Stimulated activated CD8-positive, alpha-beta memory T cell treated with anti-CD3 and anti-CD28 coated beads, Interleukin-15, amount 100 ng/mL, for 1 hour (primary cell): ENCODE measurements at regions not wholly inside any gene's neighbourhood (a gene's known extent, or its start where the extent isn't known, plus 50 kb on each side); places are given as distances from the start of the nearest gene placed in this dataset.

Experiments used
- DNase-seq: peaks from one replicate; pipeline ENCODE4 v3.0.0-alpha.2; 2020; ENCODE audit warnings: low read depth

- no peak for DNase-seq
These were observed 114.9 kb upstream of the FAM9B start for GRCh38 chrX:9148615-9149399.

GRCh38 chrX:9149501-9150245 is 115.7 kb upstream of the FAM9B start:
- DNase-seq: no peak

- DNase-seq: no peak
These were observed 117.9 kb upstream of the FAM9B start for GRCh38 chrX:9151772-9152307.

GRCh38 chrX:9153300-9153699 is 119.4 kb upstream of the FAM9B start:
- DNase-seq: no peak

GRCh38 chrX:9158611-9159010 is 124.7 kb upstream of the FAM9B start:
- DNase-seq: no peak

- no peak for DNase-seq
These were observed 126.9 kb upstream of the FAM9B start for GRCh38 chrX:9160698-9161329.

- DNase-seq: no peak
These were observed 128.8 kb upstream of the FAM9B start for GRCh38 chrX:9162698-9163097.

- DNase-seq: no peak
These were observed 129.3 kb upstream of the FAM9B start for GRCh38 chrX:9163214-9163709.

GRCh38 chrX:9164086-9164485 is 130.2 kb upstream of the FAM9B start:
- DNase-seq: no peak

GRCh38 chrX:9164533-9165426 is 130.9 kb upstream of the FAM9B start:
- DNase-seq: no peak

- no peak for DNase-seq
These were observed 132.6 kb upstream of the FAM9B start for GRCh38 chrX:9166584-9166944.

GRCh38 chrX:9171841-9172463 is 138.0 kb upstream of the FAM9B start:
- DNase-seq: no peak

GRCh38 chrX:9172464-9172850 is 138.5 kb upstream of the FAM9B start:
- DNase-seq: no peak

- no peak for DNase-seq
These were observed 146.7 kb upstream of the FAM9B start for GRCh38 chrX:9180623-9181022.

GRCh38 chrX:9182041-9182440 is 148.1 kb upstream of the FAM9B start:
- DNase-seq: no peak

GRCh38 chrX:9183481-9183880 is 149.6 kb upstream of the FAM9B start:
- DNase-seq: no peak

- DNase-seq: no peak
These were observed 150.3 kb upstream of the FAM9B start for GRCh38 chrX:9184211-9184610.

- DNase-seq: no peak
These were observed 154.2 kb upstream of the FAM9B start for GRCh38 chrX:9188117-9188516.

GRCh38 chrX:9189286-9189685 is 155.4 kb upstream of the FAM9B start:
- no peak for DNase-seq

GRCh38 chrX:9191392-9191791 is 157.5 kb upstream of the FAM9B start:
- no peak for DNase-seq

GRCh38 chrX:9195199-9195880 is 161.4 kb upstream of the FAM9B start:
- no peak for DNase-seq
